GM06990 (cell line): ENCODE measurements at regions not wholly inside any gene's neighbourhood (a gene's known extent, or its start where the extent isn't known, plus 50 kb on each side); places are given as distances from the start of the nearest gene placed in this dataset.

Source experiments
- DNase-seq: peaks from one replicate; pipeline ENCODE4 v3.0.0-alpha.2; 2011; ENCODE audit not compliant: insufficient read length; ENCODE audit errors: extremely low read depth
- H3K27me3 ChIP-seq: replicated peaks from 2 replicates; pipeline ENCODE4 v1.6.0; 2011; ENCODE audit warnings: low read length; ENCODE audit not compliant: control insufficient read depth, insufficient read depth
- H3K36me3 ChIP-seq: 2 replicates; pipeline ENCODE4 v1.5.1; 2011; ENCODE audit warnings: low read length; ENCODE audit not compliant: control insufficient read depth, insufficient read depth
- H3K4me3 ChIP-seq: replicated peaks from 2 replicates; pipeline ENCODE4 v1.5.1; 2011; ENCODE audit warnings: low read depth, mild to moderate bottlenecking, control low read depth, low read length
- CTCF ChIP-seq: IDR thresholded peaks from 2 replicates; pipeline ENCODE4 v1.5.1; 2011; ENCODE audit warnings: low read length, control low read depth, mild to moderate bottlenecking, inconsistent platforms; ENCODE audit not compliant: insufficient read depth, poor library complexity, severe bottlenecking

DNA sequence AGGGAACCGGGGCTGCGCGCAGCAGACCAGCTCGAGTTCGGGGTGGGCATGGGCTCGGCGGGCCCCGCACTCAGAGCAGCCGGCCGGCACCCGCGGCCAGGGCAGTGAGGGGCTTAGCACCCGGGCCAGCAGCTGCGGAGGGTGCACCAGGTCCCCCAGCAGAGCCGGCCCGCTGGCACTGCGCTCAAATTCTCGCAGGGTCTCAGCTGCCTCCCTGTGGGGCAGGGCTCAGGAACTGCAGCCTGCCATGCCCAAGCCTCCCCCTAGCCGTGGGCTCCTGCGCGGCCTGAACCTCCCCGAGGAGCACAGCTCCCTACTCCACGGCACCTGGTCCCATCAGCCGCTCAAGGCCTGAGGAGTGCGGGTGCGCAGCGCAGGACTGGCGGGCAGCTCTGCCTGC lies 172.9 kb upstream of the SLC30A5 start:
- H3K27me3 ChIP-seq: no peaks in the 10 kb centered on the region
- H3K36me3 ChIP-seq: no peaks in the 10 kb centered on the region
- no peak for TF ChIP-seq CTCF
- DNase-seq: no peak
- no peak overlapping the region for H3K4me3 ChIP-seq

GRCh38 chr5:68922172-68922987 lies 171.4 kb upstream of the SLC30A5 start:
- no peak for DNase-seq
- TF ChIP-seq CTCF: no peak
- no peak overlapping the region for H3K4me3 ChIP-seq
- no peaks in the 10 kb centered on the region for H3K36me3 ChIP-seq
- H3K27me3 ChIP-seq: no peaks in the 10 kb centered on the region

- H3K4me3 ChIP-seq: no peak overlapping the region
- no peaks in the 10 kb centered on the region for H3K36me3 ChIP-seq
- DNase-seq: no peak
- no peak for TF ChIP-seq CTCF
- no peaks in the 10 kb centered on the region for H3K27me3 ChIP-seq
Measured at GRCh38 chr5:68924481-68925145, 169.2 kb upstream of the SLC30A5 start.

DNA sequence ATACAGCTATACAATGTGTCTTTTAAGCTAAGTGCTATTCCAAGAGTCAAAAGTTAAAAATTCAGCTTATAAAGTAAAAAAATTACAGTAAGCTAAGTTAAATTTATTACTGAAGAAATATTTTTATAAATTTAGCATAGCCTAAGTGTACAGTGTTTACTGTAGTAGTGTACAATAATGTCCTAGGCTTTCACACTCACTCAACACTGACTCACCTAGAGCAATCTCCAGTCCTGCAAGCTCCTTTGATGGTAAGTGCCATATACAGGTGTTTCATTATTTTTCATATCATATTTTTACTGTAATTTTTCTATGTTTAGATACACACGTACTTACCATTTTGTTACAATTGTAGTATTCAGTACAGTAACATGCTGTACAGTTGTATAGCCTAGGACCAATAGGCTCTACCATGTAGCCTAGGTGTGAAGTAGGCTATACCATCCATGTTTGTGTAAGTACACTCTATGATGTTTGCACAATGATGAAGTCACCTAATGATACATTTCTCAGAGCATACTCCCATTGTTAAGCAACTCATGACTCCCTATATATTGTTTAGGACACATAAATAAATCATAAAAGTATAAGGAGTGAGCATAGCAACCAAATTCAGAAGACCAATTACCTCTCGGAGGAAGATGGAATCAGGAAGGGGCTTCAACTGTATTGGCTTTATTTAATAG lies 165.1 kb upstream of the SLC30A5 start:
- no peak for TF ChIP-seq CTCF
- H3K27me3 ChIP-seq: no peaks in the 10 kb centered on the region
- no peak overlapping the region for H3K4me3 ChIP-seq
- H3K36me3 ChIP-seq: no peaks in the 10 kb centered on the region
- no peak for DNase-seq

GRCh38 chr5:68930139-68930538 lies 163.7 kb upstream of the SLC30A5 start:
- TF ChIP-seq CTCF: no peak
- H3K27me3 ChIP-seq: no peaks in the 10 kb centered on the region
- DNase-seq: no peak
- H3K4me3 ChIP-seq: no peak overlapping the region
- no peaks in the 10 kb centered on the region for H3K36me3 ChIP-seq
